ENCODE measurements at regions not wholly inside any gene's neighbourhood (a gene's known extent, or its start where the extent isn't known, plus 50 kb on each side); places are given as distances from the start of the nearest gene placed in this dataset.

GRCh38 chr5:8253376-8253775 lies 384.4 kb downstream of the MTRR start:
- no peak for TF ChIP-seq CTCF (conservative IDR thresholded peaks at IDR 0.05)
- TF ChIP-seq ZFX (IDR thresholded peaks at IDR 0.05) = no peak

GRCh38 chr5:8254674-8255073 lies 385.7 kb downstream of the MTRR start:
- no peak overlapping the region for H3K27ac ChIP-seq
- TF ChIP-seq ZFX (IDR thresholded peaks at IDR 0.05) (no peak), CTCF (conservative IDR thresholded peaks at IDR 0.05) (no peak)

More at GRCh38 chr5:8253376-8253775, 384.4 kb downstream of the MTRR start:
- no peak overlapping the region for H3K27ac ChIP-seq

- TF ChIP-seq ZFX (IDR thresholded peaks at IDR 0.05) (no peak), CTCF (conservative IDR thresholded peaks at IDR 0.05) (no peak)
- no peak overlapping the region for H3K27ac ChIP-seq
These were observed 389.9 kb downstream of the MTRR start for GRCh38 chr5:8258801-8259200.

- TF ChIP-seq ZFX (IDR thresholded peaks at IDR 0.05) = no peak
- no peak for TF ChIP-seq CTCF (conservative IDR thresholded peaks at IDR 0.05)
These were observed 401.3 kb downstream of the MTRR start for GRCh38 chr5:8270246-8270645.

GRCh38 chr5:8280711-8281363 lies 411.9 kb downstream of the MTRR start:
- no peak for TF ChIP-seq ZFX (IDR thresholded peaks at IDR 0.05)
- no peak for TF ChIP-seq CTCF (conservative IDR thresholded peaks at IDR 0.05)
- no peak overlapping the region for H3K27ac ChIP-seq

More at GRCh38 chr5:8270246-8270645, 401.3 kb downstream of the MTRR start:
- H3K27ac ChIP-seq = no peak overlapping the region

- TF ChIP-seq CTCF (conservative IDR thresholded peaks at IDR 0.05) = no peak
- TF ChIP-seq ZFX (IDR thresholded peaks at IDR 0.05) = no peak
- H3K27ac ChIP-seq = no peak overlapping the region
These were observed 419.4 kb downstream of the MTRR start for GRCh38 chr5:8288334-8288733.

GRCh38 chr5:8288897-8289516 lies 420.1 kb downstream of the MTRR start:
- no peak for TF ChIP-seq CTCF (conservative IDR thresholded peaks at IDR 0.05)
- TF ChIP-seq ZFX (IDR thresholded peaks at IDR 0.05) = no peak
- no peak overlapping the region for H3K27ac ChIP-seq

Measured in C4-2B (cell line).